ENCODE measurements at regions not wholly inside any gene's neighbourhood (a gene's known extent, or its start where the extent isn't known, plus 50 kb on each side); places are given as distances from the start of the nearest gene placed in this dataset.

DNA sequence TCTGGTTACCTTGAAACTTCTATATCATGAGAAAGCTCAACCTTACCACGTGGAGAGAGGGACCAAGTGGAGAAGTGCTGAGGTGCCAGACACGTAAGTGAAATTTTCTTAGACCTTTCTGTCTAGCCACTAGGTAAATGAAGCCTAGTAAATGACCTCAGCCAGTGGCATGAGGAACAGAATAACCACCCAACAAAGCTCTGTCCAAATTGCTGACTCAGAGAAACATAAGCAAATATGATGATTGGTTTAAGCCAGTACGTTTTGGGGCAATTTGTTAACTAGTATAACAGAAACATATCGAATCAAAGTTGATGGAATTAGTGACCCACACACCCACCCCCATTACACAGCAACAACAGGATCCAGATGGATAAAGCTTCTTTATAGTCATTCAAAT, 75.2 kb upstream of the MAX start:
- no peak for TF ChIP-seq CTCF (IDR thresholded peaks at IDR 0.05)
- TF ChIP-seq GATA2 (CRISPR knock-in tag; IDR thresholded peaks at IDR 0.05), result no peak
- TF ChIP-seq MAX (IDR thresholded peaks at IDR 0.05; ENCODE audit: low read depth), result no peak
- TF ChIP-seq FOXM1 (IDR thresholded peaks at IDR 0.05; ENCODE audit: low read depth), result no peak
- no peak for TF ChIP-seq USF2 (IDR thresholded peaks at IDR 0.05; ENCODE audit: borderline replicate concordance, low read depth, low read length)
- no peak for TF ChIP-seq RFX5 (IDR thresholded peaks at IDR 0.05; ENCODE audit: low read length)
- no peak for TF ChIP-seq TEAD4 (IDR thresholded peaks at IDR 0.05; ENCODE audit: borderline replicate concordance, insufficient read depth)
- TF ChIP-seq TAF1 (IDR thresholded peaks at IDR 0.05; ENCODE audit: borderline replicate concordance, low read depth, low read length), result no peak
- TF ChIP-seq, protein P1, sequence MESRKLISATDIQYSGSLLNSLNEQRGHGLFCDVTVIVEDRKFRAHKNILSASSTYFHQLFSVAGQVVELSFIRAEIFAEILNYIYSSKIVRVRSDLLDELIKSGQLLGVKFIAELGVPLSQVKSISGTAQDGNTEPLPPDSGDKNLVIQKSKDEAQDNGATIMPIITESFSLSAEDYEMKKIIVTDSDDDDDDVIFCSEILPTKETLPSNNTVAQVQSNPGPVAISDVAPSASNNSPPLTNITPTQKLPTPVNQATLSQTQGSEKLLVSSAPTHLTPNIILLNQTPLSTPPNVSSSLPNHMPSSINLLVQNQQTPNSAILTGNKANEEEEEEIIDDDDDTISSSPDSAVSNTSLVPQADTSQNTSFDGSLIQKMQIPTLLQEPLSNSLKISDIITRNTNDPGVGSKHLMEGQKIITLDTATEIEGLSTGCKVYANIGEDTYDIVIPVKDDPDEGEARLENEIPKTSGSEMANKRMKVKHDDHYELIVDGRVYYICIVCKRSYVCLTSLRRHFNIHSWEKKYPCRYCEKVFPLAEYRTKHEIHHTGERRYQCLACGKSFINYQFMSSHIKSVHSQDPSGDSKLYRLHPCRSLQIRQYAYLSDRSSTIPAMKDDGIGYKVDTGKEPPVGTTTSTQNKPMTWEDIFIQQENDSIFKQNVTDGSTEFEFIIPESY (IDR thresholded peaks at IDR 0.05; ENCODE audit: borderline replicate concordance, low read depth), result no peak
- TF ChIP-seq NRF1 (IDR thresholded peaks at IDR 0.05; ENCODE audit: low read depth, low read length), result no peak
- no peak for TF ChIP-seq RCOR1 (IDR thresholded peaks at IDR 0.05; ENCODE audit: low read length)
- TF ChIP-seq GABPA (IDR thresholded peaks at IDR 0.05; ENCODE audit: low read depth), result no peak
- no peak for TF ChIP-seq EP300 (IDR thresholded peaks at IDR 0.05; ENCODE audit: borderline replicate concordance in 1 of 2, low read depth in 1 of 2, low read length in 1 of 2)

All from SK-N-SH (cell line).